Endodermal cell (in vitro differentiated cells): ENCODE measurements at regions not wholly inside any gene's neighbourhood (a gene's known extent, or its start where the extent isn't known, plus 50 kb on each side); places are given as distances from the start of the nearest gene placed in this dataset.

ENCODE experiments used
- DNase-seq: peaks from one replicate; pipeline ENCODE4 v3.0.0-alpha.2; 2017
- H3K27ac ChIP-seq: 2 replicates; pipeline ENCODE4 v1.5.1; 2013; ENCODE audit warnings: mild to moderate bottlenecking, low read depth, low read length, moderate library complexity
- H3K27me3 ChIP-seq: 2 replicates; pipeline ENCODE4 v1.6.1; 2013; ENCODE audit warnings: mild to moderate bottlenecking, low read length, moderate library complexity; ENCODE audit not compliant: insufficient read depth, control insufficient read depth, poor library complexity, severe bottlenecking
- H3K36me3 ChIP-seq: 2 replicates; pipeline ENCODE4 v1.7.0; 2013; ENCODE audit warnings: mild to moderate bottlenecking, low read length, moderate library complexity; ENCODE audit not compliant: control insufficient read depth, insufficient read depth
- H3K4me1 ChIP-seq: one replicate; pipeline ENCODE4 v1.7.0; 2013; ENCODE audit warnings: low read length; ENCODE audit not compliant: control insufficient read depth, insufficient read depth
- H3K4me3 ChIP-seq: 2 replicates; pipeline ENCODE4 v1.5.1; 2013; ENCODE audit warnings: mild to moderate bottlenecking, low read length, moderate library complexity
- H3K9ac ChIP-seq: 2 replicates; pipeline ENCODE4 v1.6.1; 2013; ENCODE audit warnings: mild to moderate bottlenecking, low read length, moderate library complexity; ENCODE audit not compliant: poor library complexity, severe bottlenecking; ENCODE audit errors: extremely low read depth
- H3K9me3 ChIP-seq: 2 replicates; pipeline ENCODE4 v1.6.1; 2013; ENCODE audit warnings: mild to moderate bottlenecking, low read length, moderate library complexity; ENCODE audit not compliant: control insufficient read depth
- H3K27ac Mint-ChIP-seq: 2 replicates; pipeline ENCODE4 v1.8.0; 2020; ENCODE audit warnings: mixed read lengths
- H3K27me3 Mint-ChIP-seq: 2 replicates; pipeline ENCODE4 v1.8.0; 2021; ENCODE audit warnings: mild to moderate bottlenecking, mixed read lengths; ENCODE audit not compliant: insufficient read depth
- H3K36me3 Mint-ChIP-seq: 2 replicates; pipeline ENCODE4 v1.8.0; 2020; ENCODE audit warnings: low read depth, mixed read lengths
- H3K4me1 Mint-ChIP-seq: 2 replicates; pipeline ENCODE4 v1.8.0; 2020; ENCODE audit warnings: mixed read lengths
- H3K4me3 Mint-ChIP-seq: 2 replicates; pipeline ENCODE4 v1.8.0; 2020; ENCODE audit warnings: mild to moderate bottlenecking, moderate library complexity, mixed read lengths
- H3K9me3 Mint-ChIP-seq: 2 replicates; pipeline ENCODE4 v1.8.0; 2020; ENCODE audit warnings: mild to moderate bottlenecking, mixed read lengths
- WGBS, 2 experiments: methylation state at CpG; one replicate each; pipeline versions ENCODE4 v1.1.5 to v1.1.7; 2013; ENCODE audit warnings: missing lambda C conversion rate in 2 of 2, mixed read lengths in 1 of 2; ENCODE audit not compliant: insufficient coverage in 1 of 2, insufficient read length in 1 of 2; 5-methylcytosine and 5-hydroxymethylcytosine counted together
- TF ChIP-seq, protein P1 (sequence below): fragments of 200-600 bp; sonication (generic); conservative IDR thresholded peaks from 2 replicates; pipeline ENCODE4 v1.5.0; 2021; ENCODE audit warnings: antibody characterized with exemption, mild to moderate bottlenecking

DNA sequence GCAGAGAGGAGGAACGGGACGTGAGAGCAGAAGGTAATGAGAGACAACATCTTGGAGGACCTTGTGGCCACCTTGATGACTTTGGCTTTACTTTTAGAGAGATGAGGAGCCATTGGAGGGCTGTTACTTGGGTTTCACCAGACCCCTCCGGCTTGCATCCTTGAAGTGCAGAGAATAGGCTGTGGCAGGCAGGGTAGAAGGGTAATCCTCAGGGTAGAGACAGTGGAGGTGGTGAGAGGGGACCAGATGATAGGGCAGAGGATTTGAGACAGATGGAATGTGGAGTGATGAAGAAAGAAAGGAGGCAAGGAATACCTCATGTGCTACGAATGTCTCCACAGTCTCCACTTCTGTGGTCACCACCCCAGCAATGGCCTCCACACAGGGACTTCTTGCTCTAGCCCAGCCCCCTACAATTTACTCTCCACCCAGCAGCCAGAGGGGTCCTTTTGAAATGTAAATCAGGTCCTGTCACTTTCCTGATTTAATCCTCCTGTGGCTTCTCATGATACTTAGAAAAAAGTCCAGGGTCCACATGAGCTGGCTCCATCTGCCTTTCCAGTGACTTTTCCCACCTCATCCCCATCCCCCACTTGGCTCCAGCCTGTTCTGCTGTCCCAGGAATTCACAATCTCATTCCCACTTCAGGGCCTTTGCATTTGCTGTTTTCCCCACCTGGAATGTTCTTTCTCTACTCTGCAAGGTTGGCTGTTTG lies 115.0 kb downstream of the PJA1 start:
- Mint-ChIP-seq H3K4me3 (no peak overlapping the region), H3K9me3 (peaks cover 31% of the 10 kb centered on the region), H3K4me1 (no peaks in the 10 kb centered on the region), H3K27me3 (no peaks in the 10 kb centered on the region), H3K27ac (no peak overlapping the region), H3K36me3 (no peaks in the 10 kb centered on the region)
- H3K9ac ChIP-seq: no peak overlapping the region
- no peaks in the 10 kb centered on the region for H3K27me3 ChIP-seq
- no peaks in the 10 kb centered on the region for H3K9me3 ChIP-seq
- TF ChIP-seq, protein P1, sequence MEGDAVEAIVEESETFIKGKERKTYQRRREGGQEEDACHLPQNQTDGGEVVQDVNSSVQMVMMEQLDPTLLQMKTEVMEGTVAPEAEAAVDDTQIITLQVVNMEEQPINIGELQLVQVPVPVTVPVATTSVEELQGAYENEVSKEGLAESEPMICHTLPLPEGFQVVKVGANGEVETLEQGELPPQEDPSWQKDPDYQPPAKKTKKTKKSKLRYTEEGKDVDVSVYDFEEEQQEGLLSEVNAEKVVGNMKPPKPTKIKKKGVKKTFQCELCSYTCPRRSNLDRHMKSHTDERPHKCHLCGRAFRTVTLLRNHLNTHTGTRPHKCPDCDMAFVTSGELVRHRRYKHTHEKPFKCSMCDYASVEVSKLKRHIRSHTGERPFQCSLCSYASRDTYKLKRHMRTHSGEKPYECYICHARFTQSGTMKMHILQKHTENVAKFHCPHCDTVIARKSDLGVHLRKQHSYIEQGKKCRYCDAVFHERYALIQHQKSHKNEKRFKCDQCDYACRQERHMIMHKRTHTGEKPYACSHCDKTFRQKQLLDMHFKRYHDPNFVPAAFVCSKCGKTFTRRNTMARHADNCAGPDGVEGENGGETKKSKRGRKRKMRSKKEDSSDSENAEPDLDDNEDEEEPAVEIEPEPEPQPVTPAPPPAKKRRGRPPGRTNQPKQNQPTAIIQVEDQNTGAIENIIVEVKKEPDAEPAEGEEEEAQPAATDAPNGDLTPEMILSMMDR: no peak
- peak; percentile 57 for DNase-seq
- H3K4me1 ChIP-seq: no peaks in the 10 kb centered on the region
- WGBS, 2 experiments: 89 to 100% methylated on average over 1 to 4 of the region's 4 CpGs
- H3K4me3 ChIP-seq: no peak overlapping the region
- H3K36me3 ChIP-seq: no peaks in the 10 kb centered on the region
- H3K27ac ChIP-seq: no peak overlapping the region

DNA sequence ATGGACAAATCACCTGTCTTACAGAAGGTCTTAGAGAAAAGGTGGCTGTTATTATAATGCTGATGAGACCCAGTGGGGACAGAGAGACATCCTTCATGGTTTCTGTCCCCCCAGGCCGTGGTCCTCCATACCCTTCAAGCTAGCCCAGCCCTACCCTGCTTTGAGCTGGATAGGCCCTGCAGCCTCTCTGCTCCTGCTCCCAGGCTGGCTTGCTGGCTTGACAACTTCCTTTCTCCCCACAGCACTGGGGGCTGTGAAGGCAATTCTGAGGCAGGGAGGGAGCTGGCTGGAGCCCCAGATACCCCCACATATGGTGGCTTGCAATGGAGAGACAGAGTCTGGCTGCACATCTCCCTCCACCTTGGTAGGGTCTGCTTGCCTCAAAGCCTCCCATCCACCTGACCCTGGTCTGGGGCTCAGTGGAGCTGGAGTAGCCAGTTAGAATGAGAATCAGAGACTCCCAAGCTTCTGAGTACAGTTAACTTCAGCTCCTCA lies 118.2 kb downstream of the PJA1 start:
- Mint-ChIP-seq H3K4me3 (no peak overlapping the region), H3K36me3 (no peaks in the 10 kb centered on the region), H3K27ac (no peak overlapping the region), H3K4me1 (no peaks in the 10 kb centered on the region), H3K9me3 (peaks cover 36% of the 10 kb centered on the region), H3K27me3 (peaks cover 2% of the 10 kb centered on the region)
- no peak overlapping the region for H3K9ac ChIP-seq
- H3K27me3 ChIP-seq: no peaks in the 10 kb centered on the region
- peak; percentile 20 for DNase-seq
- H3K36me3 ChIP-seq: no peaks in the 10 kb centered on the region
- TF ChIP-seq, protein P1: no peak
- H3K27ac ChIP-seq: no peak overlapping the region
- no peak overlapping the region for H3K4me3 ChIP-seq
- no peaks in the 10 kb centered on the region for H3K4me1 ChIP-seq
- WGBS, 2 experiments: 100% methylated on average over 1 of the region's 1 CpG; no CpG with 5 or more reads in 1 of the 2 experiments
- H3K9me3 ChIP-seq: no peaks in the 10 kb centered on the region

DNA sequence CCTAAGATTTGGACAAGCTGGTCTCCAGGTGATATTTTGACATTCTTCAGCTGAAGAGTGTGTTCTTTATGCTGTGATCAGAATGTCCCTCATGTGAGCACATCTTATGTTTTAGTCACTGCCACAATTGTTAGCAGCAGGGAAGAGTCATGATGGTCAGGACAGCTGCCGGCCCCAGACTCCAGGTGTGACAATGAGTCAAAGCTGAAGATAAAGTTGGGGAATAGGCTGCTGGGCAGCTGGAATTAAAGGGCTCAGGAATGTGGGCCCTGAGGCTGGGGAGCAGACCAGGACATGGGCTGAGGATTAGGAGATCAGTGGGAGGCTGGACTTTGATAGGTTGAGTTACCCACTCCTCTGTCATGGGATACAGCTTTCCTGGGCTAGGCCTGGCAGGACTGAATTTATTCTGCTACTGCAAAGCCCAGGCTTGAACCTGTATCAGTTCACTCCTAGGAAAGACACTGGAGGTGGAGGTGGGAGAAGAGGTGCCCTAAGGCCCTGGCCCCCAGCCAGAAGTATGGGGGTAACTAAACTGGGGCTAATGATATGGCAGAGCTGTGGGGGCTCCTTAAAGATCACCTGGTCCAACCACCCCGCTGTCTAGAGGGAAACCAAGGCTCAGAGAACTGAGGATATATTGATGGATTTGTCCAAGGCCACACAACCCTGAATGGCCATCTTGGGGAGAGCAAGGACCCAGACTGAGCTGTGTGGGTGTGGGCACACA lies 119.5 kb downstream of the PJA1 start:
- Histone ChIP-seq H3K9ac (no peak overlapping the region), H3K27ac (no peak overlapping the region), H3K4me3 (no peak overlapping the region), H3K9me3 (no peaks in the 10 kb centered on the region), H3K4me1 (no peaks in the 10 kb centered on the region), H3K27me3 (no peaks in the 10 kb centered on the region), H3K36me3 (no peaks in the 10 kb centered on the region)
- TF ChIP-seq, protein P1: no peak
- WGBS, 2 experiments: 83 to 86% methylated on average over 1 to 2 of the region's 2 CpGs
- Mint-ChIP-seq H3K27ac (no peak overlapping the region), H3K4me3 (no peak overlapping the region), H3K9me3 (peaks cover 38% of the 10 kb centered on the region), H3K36me3 (no peaks in the 10 kb centered on the region), H3K27me3 (peaks cover 2% of the 10 kb centered on the region), H3K4me1 (no peaks in the 10 kb centered on the region)
- DNase-seq: peak; percentile 45
